Activated CD4-positive, alpha-beta T cell treated with anti-CD3 and anti-CD28 coated beads, Interleukin-2, amount 50 U/mL, for 16 hours (primary cell): ENCODE measurements at regions not wholly inside any gene's neighbourhood (a gene's known extent, or its start where the extent isn't known, plus 50 kb on each side); places are given as distances from the start of the nearest gene placed in this dataset.

Source experiments
- DNase-seq: peaks from one replicate; pipeline ENCODE4 v3.0.0-alpha.2; 2020

GRCh38 chr9:107172160-107172978 is 110.7 kb upstream of the RAD23B start:
- DNase-seq = peak; percentile 83

GRCh38 chr9:107172979-107173347 is 110.1 kb upstream of the RAD23B start:
- DNase-seq = peak; percentile 86

- DNase-seq = peak; percentile 80
Observed at GRCh38 chr9:107173422-107174180, 109.5 kb upstream of the RAD23B start.

- DNase-seq = peak; percentile 43
Observed at GRCh38 chr9:107174441-107174840, 108.6 kb upstream of the RAD23B start.

- no peak for DNase-seq
Observed at GRCh38 chr9:107175041-107175440, 108.0 kb upstream of the RAD23B start.

GRCh38 chr9:107175816-107176435 is 107.2 kb upstream of the RAD23B start:
- DNase-seq = no peak

- no peak for DNase-seq
Observed at GRCh38 chr9:107176436-107177151, 106.5 kb upstream of the RAD23B start.

GRCh38 chr9:107177243-107177839 is 105.7 kb upstream of the RAD23B start:
- DNase-seq = no peak

GRCh38 chr9:107177857-107178256 is 105.2 kb upstream of the RAD23B start:
- no peak for DNase-seq

GRCh38 chr9:107178293-107178692 is 104.8 kb upstream of the RAD23B start:
- DNase-seq = no peak

- DNase-seq = no peak
Observed at GRCh38 chr9:107180206-107180605, 102.9 kb upstream of the RAD23B start.

- no peak for DNase-seq
Observed at GRCh38 chr9:107183176-107183575, 99.9 kb upstream of the RAD23B start.

- DNase-seq = no peak
Observed at GRCh38 chr9:107188376-107188775, 94.7 kb upstream of the RAD23B start.

GRCh38 chr9:107190061-107190935 is 92.8 kb upstream of the RAD23B start:
- DNase-seq = no peak

- DNase-seq = no peak
Observed at GRCh38 chr9:107190936-107191290, 92.2 kb upstream of the RAD23B start.

- DNase-seq = no peak
Observed at GRCh38 chr9:107193251-107193650, 89.8 kb upstream of the RAD23B start.

GRCh38 chr9:107198718-107199117 is 84.4 kb upstream of the RAD23B start:
- DNase-seq = no peak

- no peak for DNase-seq
Observed at GRCh38 chr9:107208121-107208520, 75.0 kb upstream of the RAD23B start.

- no peak for DNase-seq
Observed at GRCh38 chr9:107210775-107211174, 72.3 kb upstream of the RAD23B start.

- DNase-seq = no peak
Observed at GRCh38 chr9:107211284-107211923, 71.7 kb upstream of the RAD23B start.

- DNase-seq = no peak
Observed at GRCh38 chr9:107212613-107213012, 70.5 kb upstream of the RAD23B start.
